ENCODE measurements at regions not wholly inside any gene's neighbourhood (a gene's known extent, or its start where the extent isn't known, plus 50 kb on each side); places are given as distances from the start of the nearest gene placed in this dataset.

GRCh38 chr6:167682546-167683027 is 144.1 kb upstream of the AFDN start:
- peaks cover 0 to 35% (median 3%) of the 10 kb centered on the region in 3 donors for H3K4me1 ChIP-seq (ENCODE audit: control insufficient read depth in 3 of 3, insufficient read depth in 2 of 3, low read depth in 1 of 3, low read length in 2 of 3)
- WGBS, 3 donors, result 24 to 62% (median 47%) methylated on average over 5 of the region's 5 CpGs
- H3K27ac ChIP-seq (ENCODE audit: low read depth in 1 of 3, low read length in 2 of 3), result peak overlapping the region in 2 of 3 donors; percentile 59 to 67

GRCh38 chr6:167683028-167683862 is 143.5 kb upstream of the AFDN start:
- FAIRE-seq, result no peak
- Histone ChIP-seq H3K27ac (ENCODE audit: low read depth in 1 of 3, low read length in 2 of 3) (peak overlapping the region; percentile 5 to 79 (median 67)), H3K27me3 (ENCODE audit: control insufficient read depth in 3 of 3, insufficient read depth in 3 of 3, low read length in 3 of 3) (peaks cover 0 to 3% (median 0%) of the 10 kb centered on the region in 3 donors), H3K9me3 (ENCODE audit: control insufficient read depth in 2 of 2, insufficient read depth in 1 of 2, low read depth in 1 of 2, low read length in 1 of 2) (no peaks in the 10 kb centered on the region), H3K4me1 (ENCODE audit: control insufficient read depth in 3 of 3, insufficient read depth in 2 of 3, low read depth in 1 of 3, low read length in 2 of 3) (peaks cover 0 to 32% (median 3%) of the 10 kb centered on the region in 3 donors), H3K36me3 (ENCODE audit: control insufficient read depth in 3 of 3, insufficient read depth in 2 of 3, low read depth in 1 of 3, low read length in 3 of 3) (peaks cover 0 to 5% (median 0%) of the 10 kb centered on the region in 3 donors), H3K4me3 (ENCODE audit: low read depth in 1 of 3, low read length in 3 of 3) (no peak overlapping the region)
- peak; percentile 89 for DNase-seq
- 48 to 56% (median 52%) methylated on average over 19 of the region's 19 CpGs for WGBS, 3 donors

More at GRCh38 chr6:167682546-167683027, 144.1 kb upstream of the AFDN start:
- Histone ChIP-seq H3K4me3 (ENCODE audit: low read depth in 1 of 3, low read length in 3 of 3) (no peak overlapping the region), H3K36me3 (ENCODE audit: control insufficient read depth in 3 of 3, insufficient read depth in 2 of 3, low read depth in 1 of 3, low read length in 3 of 3) (peaks cover 0 to 5% (median 0%) of the 10 kb centered on the region in 3 donors), H3K9me3 (ENCODE audit: control insufficient read depth in 2 of 2, insufficient read depth in 1 of 2, low read depth in 1 of 2, low read length in 1 of 2) (no peaks in the 10 kb centered on the region), H3K27me3 (ENCODE audit: control insufficient read depth in 3 of 3, insufficient read depth in 3 of 3, low read length in 3 of 3) (peaks cover 0 to 3% (median 0%) of the 10 kb centered on the region in 3 donors)
- DNase-seq, result no peak
- FAIRE-seq, result no peak

GRCh38 chr6:167684276-167685104 is 142.2 kb upstream of the AFDN start:
- H3K36me3 ChIP-seq (ENCODE audit: control insufficient read depth in 3 of 3, insufficient read depth in 2 of 3, low read depth in 1 of 3, low read length in 3 of 3), result peaks cover 0 to 5% (median 0%) of the 10 kb centered on the region in 3 donors
- WGBS, 3 donors, result 25 to 55% (median 34%) methylated on average over 14 of the region's 14 CpGs
- no peak for FAIRE-seq
- H3K4me3 ChIP-seq (ENCODE audit: low read depth in 1 of 3, low read length in 3 of 3), result no peak overlapping the region
- no peaks in the 10 kb centered on the region for H3K9me3 ChIP-seq (ENCODE audit: control insufficient read depth in 2 of 2, insufficient read depth in 1 of 2, low read depth in 1 of 2, low read length in 1 of 2)
- peaks cover 0 to 25% (median 3%) of the 10 kb centered on the region in 3 donors for H3K4me1 ChIP-seq (ENCODE audit: control insufficient read depth in 3 of 3, insufficient read depth in 2 of 3, low read depth in 1 of 3, low read length in 2 of 3)
- H3K27ac ChIP-seq (ENCODE audit: low read depth in 1 of 3, low read length in 2 of 3), result no peak overlapping the region
- peak; percentile 40 to 42 for DNase-seq
- H3K27me3 ChIP-seq (ENCODE audit: control insufficient read depth in 3 of 3, insufficient read depth in 3 of 3, low read length in 3 of 3), result peaks cover 0 to 3% (median 0%) of the 10 kb centered on the region in 3 donors

- FAIRE-seq, result no peak
- 53 to 63% (median 55%) methylated on average over 10 of the region's 10 CpGs for WGBS, 3 donors
Observed at GRCh38 chr6:167685654-167686053, 141.1 kb upstream of the AFDN start.

GRCh38 chr6:167686204-167686893 is 140.4 kb upstream of the AFDN start:
- 78 to 83% (median 78%) methylated on average over 7 of the region's 7 CpGs for WGBS, 3 donors
- peaks cover 0 to 25% (median 3%) of the 10 kb centered on the region in 3 donors for H3K4me1 ChIP-seq (ENCODE audit: control insufficient read depth in 3 of 3, insufficient read depth in 2 of 3, low read depth in 1 of 3, low read length in 2 of 3)
- no peak for FAIRE-seq
- no peak overlapping the region for H3K27ac ChIP-seq (ENCODE audit: low read depth in 1 of 3, low read length in 2 of 3)
- DNase-seq, result no peak
- no peak overlapping the region for H3K4me3 ChIP-seq (ENCODE audit: low read depth in 1 of 3, low read length in 3 of 3)
- no peaks in the 10 kb centered on the region for H3K36me3 ChIP-seq (ENCODE audit: control insufficient read depth in 3 of 3, insufficient read depth in 2 of 3, low read depth in 1 of 3, low read length in 3 of 3)
- no peaks in the 10 kb centered on the region for H3K9me3 ChIP-seq (ENCODE audit: control insufficient read depth in 2 of 2, insufficient read depth in 1 of 2, low read depth in 1 of 2, low read length in 1 of 2)
- no peaks in the 10 kb centered on the region for H3K27me3 ChIP-seq (ENCODE audit: control insufficient read depth in 3 of 3, insufficient read depth in 3 of 3, low read length in 3 of 3)

More at GRCh38 chr6:167685654-167686053, 141.1 kb upstream of the AFDN start:
- H3K9me3 ChIP-seq (ENCODE audit: control insufficient read depth in 2 of 2, insufficient read depth in 1 of 2, low read depth in 1 of 2, low read length in 1 of 2), result no peaks in the 10 kb centered on the region
- H3K27me3 ChIP-seq (ENCODE audit: control insufficient read depth in 3 of 3, insufficient read depth in 3 of 3, low read length in 3 of 3), result peaks cover 0 to 3% (median 0%) of the 10 kb centered on the region in 3 donors
- H3K36me3 ChIP-seq (ENCODE audit: control insufficient read depth in 3 of 3, insufficient read depth in 2 of 3, low read depth in 1 of 3, low read length in 3 of 3), result no peaks in the 10 kb centered on the region
- no peak for DNase-seq
- H3K4me3 ChIP-seq (ENCODE audit: low read depth in 1 of 3, low read length in 3 of 3), result no peak overlapping the region
- no peak overlapping the region for H3K27ac ChIP-seq (ENCODE audit: low read depth in 1 of 3, low read length in 2 of 3)
- peaks cover 0 to 25% (median 3%) of the 10 kb centered on the region in 3 donors for H3K4me1 ChIP-seq (ENCODE audit: control insufficient read depth in 3 of 3, insufficient read depth in 2 of 3, low read depth in 1 of 3, low read length in 2 of 3)

DNA sequence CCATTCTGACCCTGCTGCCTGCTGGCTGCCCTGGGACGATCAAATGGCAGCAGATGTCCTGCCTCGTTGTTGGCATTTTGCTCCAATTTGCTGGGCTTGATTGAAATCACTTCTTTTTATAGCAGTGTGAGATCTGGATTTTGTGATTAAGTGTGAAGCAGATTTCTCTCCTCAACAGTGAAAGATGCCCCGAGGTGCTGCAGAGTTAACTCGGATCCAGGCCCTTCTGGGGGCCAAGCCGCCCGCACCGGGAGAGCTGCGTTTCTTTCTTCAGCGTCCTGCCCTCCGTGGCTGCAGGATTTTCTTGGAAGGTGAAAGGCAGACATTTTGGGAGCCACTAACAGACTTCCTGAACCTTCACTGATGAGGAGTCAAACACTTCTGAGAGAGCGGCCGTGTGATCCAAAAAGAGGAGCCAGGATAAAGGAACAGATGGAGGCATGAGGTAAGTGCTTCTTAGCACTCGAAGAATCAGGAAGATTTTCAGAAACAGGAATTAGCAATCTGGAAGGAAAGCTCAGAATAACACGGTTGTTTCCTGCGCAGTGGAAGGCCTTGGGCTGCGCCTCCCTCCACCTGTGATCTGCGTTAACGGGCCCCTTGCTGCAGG is 139.5 kb upstream of the AFDN start:
- WGBS, 3 donors, result 80 to 88% (median 85%) methylated on average over 18 of the region's 18 CpGs
- no peak overlapping the region for H3K4me3 ChIP-seq (ENCODE audit: low read depth in 1 of 3, low read length in 3 of 3)

DNA sequence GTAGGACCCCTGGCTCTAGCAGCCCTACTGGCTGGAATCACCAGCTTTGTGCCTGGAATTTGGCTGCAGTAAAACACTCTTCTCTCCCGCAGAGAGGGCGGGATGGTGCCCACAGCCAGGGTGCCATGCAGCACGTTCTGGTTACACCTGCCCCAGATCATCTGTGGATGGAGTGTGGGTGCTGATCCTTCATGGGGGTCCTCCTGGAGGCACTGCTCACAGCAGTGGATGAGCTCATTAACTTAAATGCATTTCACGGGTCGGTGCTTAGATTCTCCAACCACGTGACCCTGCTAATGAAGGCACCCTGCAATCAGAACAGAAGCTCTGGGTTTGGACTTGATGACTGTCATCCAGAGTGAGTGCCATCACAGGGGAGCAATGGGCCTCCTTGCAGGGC is 138.6 kb upstream of the AFDN start:
- H3K9me3 ChIP-seq (ENCODE audit: control insufficient read depth in 2 of 2, insufficient read depth in 1 of 2, low read depth in 1 of 2, low read length in 1 of 2), result no peaks in the 10 kb centered on the region
- no peaks in the 10 kb centered on the region for H3K36me3 ChIP-seq (ENCODE audit: control insufficient read depth in 3 of 3, insufficient read depth in 2 of 3, low read depth in 1 of 3, low read length in 3 of 3)
- H3K27ac ChIP-seq (ENCODE audit: low read depth in 1 of 3, low read length in 2 of 3), result no peak overlapping the region
- H3K4me3 ChIP-seq (ENCODE audit: low read depth in 1 of 3, low read length in 3 of 3), result no peak overlapping the region
- no peak for FAIRE-seq
- no peaks in the 10 kb centered on the region for H3K27me3 ChIP-seq (ENCODE audit: control insufficient read depth in 3 of 3, insufficient read depth in 3 of 3, low read length in 3 of 3)
- H3K4me1 ChIP-seq (ENCODE audit: control insufficient read depth in 3 of 3, insufficient read depth in 2 of 3, low read depth in 1 of 3, low read length in 2 of 3), result peaks cover 0 to 15% (median 3%) of the 10 kb centered on the region in 3 donors
- DNase-seq, result no peak
- 88 to 92% (median 92%) methylated on average over 6 of the region's 6 CpGs for WGBS, 3 donors

More for the DNA sequence above, 139.5 kb upstream of the AFDN start:
- no peaks in the 10 kb centered on the region for H3K27me3 ChIP-seq (ENCODE audit: control insufficient read depth in 3 of 3, insufficient read depth in 3 of 3, low read length in 3 of 3)
- FAIRE-seq (no peak), DNase-seq (no peak)
- H3K9me3 ChIP-seq (ENCODE audit: control insufficient read depth in 2 of 2, insufficient read depth in 1 of 2, low read depth in 1 of 2, low read length in 1 of 2), result no peaks in the 10 kb centered on the region
- H3K4me1 ChIP-seq (ENCODE audit: control insufficient read depth in 3 of 3, insufficient read depth in 2 of 3, low read depth in 1 of 3, low read length in 2 of 3), result peaks cover 0 to 23% (median 3%) of the 10 kb centered on the region in 3 donors
- H3K27ac ChIP-seq (ENCODE audit: low read depth in 1 of 3, low read length in 2 of 3), result no peak overlapping the region
- no peaks in the 10 kb centered on the region for H3K36me3 ChIP-seq (ENCODE audit: control insufficient read depth in 3 of 3, insufficient read depth in 2 of 3, low read depth in 1 of 3, low read length in 3 of 3)

All from small intestine (tissue), 7 donors.